Skeletal muscle satellite cell (primary cell): ENCODE measurements at regions not wholly inside any gene's neighbourhood (a gene's known extent, or its start where the extent isn't known, plus 50 kb on each side); places are given as distances from the start of the nearest gene placed in this dataset.
"Not testable (repeated sequence)": the region's sequence is repeated elsewhere in the genome, so short reads cannot be mapped to it uniquely, and the experiment has no call there.

Experiments used
- H3K27me3 ChIP-seq: 2 replicates; pipeline ENCODE4 v1.7.0; 2013; ENCODE audit warnings: low read length; ENCODE audit not compliant: control insufficient read depth, insufficient read depth
- H3K36me3 ChIP-seq: 2 replicates; pipeline ENCODE4 v1.7.0; 2013; ENCODE audit warnings: mild to moderate bottlenecking, control low read depth, low read length; ENCODE audit not compliant: insufficient read depth
- H3K4me1 ChIP-seq: 2 replicates; pipeline ENCODE4 v1.7.0; 2013; ENCODE audit warnings: low read length; ENCODE audit not compliant: control insufficient read depth, insufficient read depth
- H3K4me2 ChIP-seq: 2 replicates; pipeline ENCODE4 v1.7.0; 2013; ENCODE audit warnings: mild to moderate bottlenecking, low read length
- H3K4me3 ChIP-seq: 2 replicates; pipeline ENCODE4 v1.7.0; 2013; ENCODE audit warnings: low read length
- H3K9ac ChIP-seq: 2 replicates; pipeline ENCODE4 v1.7.0; 2013; ENCODE audit warnings: mild to moderate bottlenecking, low read depth, low read length, moderate library complexity
- H3K9me3 ChIP-seq: replicated peaks from 2 replicates; pipeline ENCODE4 v1.7.0; 2013; ENCODE audit warnings: mild to moderate bottlenecking, control low read depth, low read length

GRCh38 chr14:22502551-22502950, 86.5 kb downstream of the DAD1 start:
- Histone ChIP-seq H3K4me2 (no peak overlapping the region), H3K9me3 (no peaks in the 10 kb centered on the region), H3K4me1 (no peaks in the 10 kb centered on the region), H3K4me3 (no peak overlapping the region), H3K36me3 (no peaks in the 10 kb centered on the region), H3K9ac (no peak overlapping the region), H3K27me3 (peaks cover 24% of the 10 kb centered on the region)

- Histone ChIP-seq H3K4me1 (no peaks in the 10 kb centered on the region), H3K4me3 (no peak overlapping the region), H3K9me3 (no peaks in the 10 kb centered on the region), H3K27me3 (peaks cover 29% of the 10 kb centered on the region), H3K4me2 (no peak overlapping the region), H3K9ac (no peak overlapping the region), H3K36me3 (no peaks in the 10 kb centered on the region)
Observed at GRCh38 chr14:22502007-22502406, 87.0 kb downstream of the DAD1 start.

GRCh38 chr14:22500954-22501726, 87.9 kb downstream of the DAD1 start:
- no peak overlapping the region for H3K9ac ChIP-seq
- H3K4me3 ChIP-seq, result no peak overlapping the region

GRCh38 chr14:22500525-22500924, 88.5 kb downstream of the DAD1 start:
- Histone ChIP-seq H3K4me2 (no peak overlapping the region), H3K9ac (no peak overlapping the region), H3K9me3 (no peaks in the 10 kb centered on the region), H3K27me3 (peaks cover 37% of the 10 kb centered on the region), H3K4me3 (no peak overlapping the region), H3K4me1 (no peaks in the 10 kb centered on the region), H3K36me3 (no peaks in the 10 kb centered on the region)

More at GRCh38 chr14:22500954-22501726, 87.9 kb downstream of the DAD1 start:
- H3K4me1 ChIP-seq, result no peaks in the 10 kb centered on the region
- no peak overlapping the region for H3K4me2 ChIP-seq
- no peaks in the 10 kb centered on the region for H3K9me3 ChIP-seq
- peaks cover 33% of the 10 kb centered on the region for H3K27me3 ChIP-seq
- no peaks in the 10 kb centered on the region for H3K36me3 ChIP-seq

GRCh38 chr14:22497671-22498093, 91.3 kb downstream of the DAD1 start:
- Histone ChIP-seq H3K9me3 (no peaks in the 10 kb centered on the region), H3K9ac (no peak overlapping the region), H3K27me3 (peaks cover 57% of the 10 kb centered on the region), H3K36me3 (no peaks in the 10 kb centered on the region), H3K4me1 (no peaks in the 10 kb centered on the region), H3K4me3 (no peak overlapping the region), H3K4me2 (no peak overlapping the region)

GRCh38 chr14:22497144-22497423, 91.9 kb downstream of the DAD1 start:
- no peaks in the 10 kb centered on the region for H3K4me1 ChIP-seq
- H3K9me3 ChIP-seq, result no peaks in the 10 kb centered on the region
- H3K4me2 ChIP-seq, result no peak overlapping the region
- H3K27me3 ChIP-seq, result peaks cover 57% of the 10 kb centered on the region
- no peak overlapping the region for H3K9ac ChIP-seq
- H3K36me3 ChIP-seq, result no peaks in the 10 kb centered on the region
- no peak overlapping the region for H3K4me3 ChIP-seq

GRCh38 chr14:22494486-22495135, 94.4 kb downstream of the DAD1 start:
- Histone ChIP-seq H3K36me3 (no peaks in the 10 kb centered on the region), H3K4me2 (no peak overlapping the region), H3K4me3 (no peak overlapping the region), H3K4me1 (no peaks in the 10 kb centered on the region), H3K27me3 (peaks cover 68% of the 10 kb centered on the region), H3K9me3 (no peaks in the 10 kb centered on the region), H3K9ac (no peak overlapping the region)

GRCh38 chr14:22493753-22494152, 95.3 kb downstream of the DAD1 start:
- H3K4me3 ChIP-seq, result no peak overlapping the region
- peaks cover 73% of the 10 kb centered on the region for H3K27me3 ChIP-seq
- no peaks in the 10 kb centered on the region for H3K36me3 ChIP-seq
- no peaks in the 10 kb centered on the region for H3K9me3 ChIP-seq
- H3K4me2 ChIP-seq, result no peak overlapping the region
- no peaks in the 10 kb centered on the region for H3K4me1 ChIP-seq
- no peak overlapping the region for H3K9ac ChIP-seq

- no peaks in the 10 kb centered on the region for H3K4me1 ChIP-seq
- no peak overlapping the region for H3K9ac ChIP-seq
- H3K9me3 ChIP-seq, result no peaks in the 10 kb centered on the region
- H3K4me2 ChIP-seq, result no peak overlapping the region
- H3K36me3 ChIP-seq, result no peaks in the 10 kb centered on the region
- H3K4me3 ChIP-seq, result no peak overlapping the region
- peaks cover 81% of the 10 kb centered on the region for H3K27me3 ChIP-seq
Observed at GRCh38 chr14:22492622-22493542, 96.1 kb downstream of the DAD1 start.

- H3K4me3 ChIP-seq, result no peak overlapping the region
- no peaks in the 10 kb centered on the region for H3K4me1 ChIP-seq
- no peak overlapping the region for H3K9ac ChIP-seq
Observed at GRCh38 chr14:22491683-22492621, 97.1 kb downstream of the DAD1 start.

GRCh38 chr14:22491053-22491452, 98.0 kb downstream of the DAD1 start:
- H3K27me3 ChIP-seq, result peaks cover 87% of the 10 kb centered on the region
- not testable (repeated sequence) for H3K4me1 ChIP-seq, H3K4me3 ChIP-seq, H3K36me3 ChIP-seq, H3K9ac ChIP-seq, H3K4me2 ChIP-seq, H3K9me3 ChIP-seq

More at GRCh38 chr14:22491683-22492621, 97.1 kb downstream of the DAD1 start:
- H3K9me3 ChIP-seq, result no peaks in the 10 kb centered on the region
- H3K4me2 ChIP-seq, result no peak overlapping the region
- no peaks in the 10 kb centered on the region for H3K36me3 ChIP-seq
- peaks cover 82% of the 10 kb centered on the region for H3K27me3 ChIP-seq
